ENCODE measurements at regions not wholly inside any gene's neighbourhood (a gene's known extent, or its start where the extent isn't known, plus 50 kb on each side); places are given as distances from the start of the nearest gene placed in this dataset.

DNA sequence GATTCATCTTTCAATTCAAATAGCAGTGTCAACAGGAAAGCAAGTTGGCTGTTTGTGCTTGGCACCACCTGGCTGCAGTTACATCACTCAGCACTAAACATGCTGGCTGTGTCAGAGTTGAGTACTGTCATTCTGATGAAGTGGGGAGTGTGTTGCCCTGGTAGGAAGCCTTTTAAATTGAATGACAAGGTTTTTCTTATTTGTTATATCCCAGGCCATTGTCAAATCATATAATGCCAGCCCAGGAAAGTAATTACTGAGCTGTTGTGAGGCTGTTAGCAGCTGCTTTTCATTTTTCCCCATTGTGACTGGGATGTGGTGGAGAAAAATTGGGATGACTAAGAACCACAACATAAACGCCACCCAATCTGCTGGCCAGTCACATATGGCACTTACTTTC lies 106.5 kb upstream of the PRKD1 start:
- no peak for TF ChIP-seq EZH2 (IDR thresholded peaks at IDR 0.05; ENCODE audit: borderline replicate concordance, low read depth, low read length, poor library complexity, severe bottlenecking)
- TF ChIP-seq, protein P1, sequence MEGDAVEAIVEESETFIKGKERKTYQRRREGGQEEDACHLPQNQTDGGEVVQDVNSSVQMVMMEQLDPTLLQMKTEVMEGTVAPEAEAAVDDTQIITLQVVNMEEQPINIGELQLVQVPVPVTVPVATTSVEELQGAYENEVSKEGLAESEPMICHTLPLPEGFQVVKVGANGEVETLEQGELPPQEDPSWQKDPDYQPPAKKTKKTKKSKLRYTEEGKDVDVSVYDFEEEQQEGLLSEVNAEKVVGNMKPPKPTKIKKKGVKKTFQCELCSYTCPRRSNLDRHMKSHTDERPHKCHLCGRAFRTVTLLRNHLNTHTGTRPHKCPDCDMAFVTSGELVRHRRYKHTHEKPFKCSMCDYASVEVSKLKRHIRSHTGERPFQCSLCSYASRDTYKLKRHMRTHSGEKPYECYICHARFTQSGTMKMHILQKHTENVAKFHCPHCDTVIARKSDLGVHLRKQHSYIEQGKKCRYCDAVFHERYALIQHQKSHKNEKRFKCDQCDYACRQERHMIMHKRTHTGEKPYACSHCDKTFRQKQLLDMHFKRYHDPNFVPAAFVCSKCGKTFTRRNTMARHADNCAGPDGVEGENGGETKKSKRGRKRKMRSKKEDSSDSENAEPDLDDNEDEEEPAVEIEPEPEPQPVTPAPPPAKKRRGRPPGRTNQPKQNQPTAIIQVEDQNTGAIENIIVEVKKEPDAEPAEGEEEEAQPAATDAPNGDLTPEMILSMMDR (conservative IDR thresholded peaks at IDR 0.05; ENCODE audit: low read depth, low read length): no peak
